ENCODE measurements at regions not wholly inside any gene's neighbourhood (a gene's known extent, or its start where the extent isn't known, plus 50 kb on each side); places are given as distances from the start of the nearest gene placed in this dataset.
"Not testable (repeated sequence)": the region's sequence is repeated elsewhere in the genome, so short reads cannot be mapped to it uniquely, and the experiment has no call there.

GRCh38 chr9:85322592-85322991 is 419.2 kb downstream of the AGTPBP1 start:
- no peak for DNase-seq

- no peak for DNase-seq
Observed at GRCh38 chr9:85321561-85321960, 420.2 kb downstream of the AGTPBP1 start.

- no peak for DNase-seq
Observed at GRCh38 chr9:85319936-85320656, 421.7 kb downstream of the AGTPBP1 start.

GRCh38 chr9:85315535-85315934 is 426.2 kb downstream of the AGTPBP1 start:
- not testable (repeated sequence) for DNase-seq

GRCh38 chr9:85310573-85310972 is 431.2 kb downstream of the AGTPBP1 start:
- DNase-seq: no peak

GRCh38 chr9:85303757-85304134 is 438.0 kb downstream of the AGTPBP1 start:
- no peak for DNase-seq

- no peak for DNase-seq
Observed at GRCh38 chr9:85302938-85303756, 438.6 kb downstream of the AGTPBP1 start.

- no peak for DNase-seq
Observed at GRCh38 chr9:85298499-85298898, 443.3 kb downstream of the AGTPBP1 start.

GRCh38 chr9:85295244-85295643 is 446.5 kb downstream of the AGTPBP1 start:
- not testable (repeated sequence) for DNase-seq

- no peak for DNase-seq
Observed at GRCh38 chr9:85292261-85292660, 449.5 kb downstream of the AGTPBP1 start.

GRCh38 chr9:85291266-85291665 is 450.5 kb downstream of the AGTPBP1 start:
- no peak for DNase-seq

- DNase-seq: peak; percentile 19
Observed at GRCh38 chr9:85290019-85290418, 451.7 kb downstream of the AGTPBP1 start.

GRCh38 chr9:85289142-85289541 is 452.6 kb downstream of the AGTPBP1 start:
- DNase-seq: no peak

- no peak for DNase-seq
Observed at GRCh38 chr9:85283421-85283820, 458.3 kb downstream of the AGTPBP1 start.

GRCh38 chr9:85278769-85279168 is 463.0 kb downstream of the AGTPBP1 start:
- no peak for DNase-seq

- no peak for DNase-seq
Observed at GRCh38 chr9:85276741-85277140, 465.0 kb downstream of the AGTPBP1 start.

- no peak for DNase-seq
Observed at GRCh38 chr9:85269811-85270210, 471.9 kb downstream of the AGTPBP1 start.

- no peak for DNase-seq
Observed at GRCh38 chr9:85268131-85268530, 473.6 kb downstream of the AGTPBP1 start.

- no peak for DNase-seq
Observed at GRCh38 chr9:85264695-85265094, 477.1 kb downstream of the AGTPBP1 start.

- no peak for DNase-seq
Observed at GRCh38 chr9:85263288-85263687, 478.5 kb downstream of the AGTPBP1 start.

- no peak for DNase-seq
Observed at GRCh38 chr9:85262333-85262732, 479.4 kb downstream of the AGTPBP1 start.

- no peak for DNase-seq
Observed at GRCh38 chr9:85260275-85260845, 481.4 kb downstream of the AGTPBP1 start.

- DNase-seq: no peak
Observed at GRCh38 chr9:85258823-85259370, 482.9 kb downstream of the AGTPBP1 start.

- no peak for DNase-seq
Observed at GRCh38 chr9:85258236-85258635, 483.5 kb downstream of the AGTPBP1 start.
